ENCODE measurements at regions not wholly inside any gene's neighbourhood (a gene's known extent, or its start where the extent isn't known, plus 50 kb on each side); places are given as distances from the start of the nearest gene placed in this dataset.

GRCh38 chr6:133773776-133774175 is 115.1 kb upstream of the TCF21 start:
- no peak overlapping the region for H3K4me3 ChIP-seq (IDR thresholded peaks at IDR 0.05; ENCODE audit: insufficient read depth, low read depth, low read length)
- no peaks in the 10 kb centered on the region for H3K27me3 ChIP-seq (ENCODE audit: insufficient read depth, low read depth)
- TF ChIP-seq CTCF (conservative IDR thresholded peaks at IDR 0.05; ENCODE audit: low read depth, low read length), result no peak
- H4K20me1 ChIP-seq (ENCODE audit: insufficient read depth), result no peaks in the 10 kb centered on the region
- H3K79me2 ChIP-seq (ENCODE audit: insufficient read depth, low read depth), result no peaks in the 10 kb centered on the region
- H3K4me1 ChIP-seq (ENCODE audit: low read depth, poor library complexity, severe bottlenecking), result no peaks in the 10 kb centered on the region
- H3K27ac ChIP-seq, result no peak overlapping the region
- no peak overlapping the region for H2AFZ ChIP-seq (ENCODE audit: low read depth)
- H3K9ac ChIP-seq, result no peak overlapping the region
- no peaks in the 10 kb centered on the region for H3K36me3 ChIP-seq (ENCODE audit: insufficient read depth)
- H3K4me2 ChIP-seq, result no peak overlapping the region

- Histone ChIP-seq H3K4me3 (IDR thresholded peaks at IDR 0.05; ENCODE audit: insufficient read depth, low read depth, low read length) (no peak overlapping the region), H3K4me1 (ENCODE audit: low read depth, poor library complexity, severe bottlenecking) (no peaks in the 10 kb centered on the region), H2AFZ (ENCODE audit: low read depth) (no peak overlapping the region), H3K36me3 (ENCODE audit: insufficient read depth) (no peaks in the 10 kb centered on the region), H3K4me2 (no peak overlapping the region), H3K27ac (no peak overlapping the region), H3K27me3 (ENCODE audit: insufficient read depth, low read depth) (no peaks in the 10 kb centered on the region), H3K9ac (no peak overlapping the region), H3K79me2 (ENCODE audit: insufficient read depth, low read depth) (no peaks in the 10 kb centered on the region), H4K20me1 (ENCODE audit: insufficient read depth) (no peaks in the 10 kb centered on the region)
- TF ChIP-seq CTCF (conservative IDR thresholded peaks at IDR 0.05; ENCODE audit: low read depth, low read length), result no peak
These were observed 114.6 kb upstream of the TCF21 start for GRCh38 chr6:133774356-133774755.

- H3K4me3 ChIP-seq (IDR thresholded peaks at IDR 0.05; ENCODE audit: insufficient read depth, low read depth, low read length), result no peak overlapping the region
- H3K36me3 ChIP-seq (ENCODE audit: insufficient read depth), result no peaks in the 10 kb centered on the region
- no peaks in the 10 kb centered on the region for H4K20me1 ChIP-seq (ENCODE audit: insufficient read depth)
- no peak overlapping the region for H3K4me2 ChIP-seq
- no peak overlapping the region for H2AFZ ChIP-seq (ENCODE audit: low read depth)
- no peaks in the 10 kb centered on the region for H3K27me3 ChIP-seq (ENCODE audit: insufficient read depth, low read depth)
- no peaks in the 10 kb centered on the region for H3K4me1 ChIP-seq (ENCODE audit: low read depth, poor library complexity, severe bottlenecking)
- no peak overlapping the region for H3K27ac ChIP-seq
- H3K79me2 ChIP-seq (ENCODE audit: insufficient read depth, low read depth), result no peaks in the 10 kb centered on the region
- H3K9ac ChIP-seq, result no peak overlapping the region
- no peak for TF ChIP-seq CTCF (conservative IDR thresholded peaks at IDR 0.05; ENCODE audit: low read depth, low read length)
These were observed 110.3 kb upstream of the TCF21 start for GRCh38 chr6:133778414-133779130.

- Histone ChIP-seq H3K36me3 (ENCODE audit: insufficient read depth) (no peaks in the 10 kb centered on the region), H3K27ac (no peak overlapping the region), H3K4me2 (no peak overlapping the region), H2AFZ (ENCODE audit: low read depth) (no peak overlapping the region), H3K4me1 (ENCODE audit: low read depth, poor library complexity, severe bottlenecking) (no peaks in the 10 kb centered on the region), H3K27me3 (ENCODE audit: insufficient read depth, low read depth) (no peaks in the 10 kb centered on the region), H3K9ac (no peak overlapping the region), H3K4me3 (IDR thresholded peaks at IDR 0.05; ENCODE audit: insufficient read depth, low read depth, low read length) (no peak overlapping the region), H3K79me2 (ENCODE audit: insufficient read depth, low read depth) (no peaks in the 10 kb centered on the region), H4K20me1 (ENCODE audit: insufficient read depth) (no peaks in the 10 kb centered on the region)
- TF ChIP-seq CTCF (conservative IDR thresholded peaks at IDR 0.05; ENCODE audit: low read depth, low read length), result no peak
These were observed 108.8 kb upstream of the TCF21 start for GRCh38 chr6:133779916-133780695.
